OCI-LY1 (cell line): ENCODE measurements at regions not wholly inside any gene's neighbourhood (a gene's known extent, or its start where the extent isn't known, plus 50 kb on each side); places are given as distances from the start of the nearest gene placed in this dataset.

Experiments
- CTCF ChIP-seq: fragments of 200-600 bp; sonication (generic), shearing (Covaris generic); IDR thresholded peaks from 2 replicates; pipeline ENCODE4 v1.5.1; 2017; ENCODE audit warnings: mild to moderate bottlenecking, antibody characterized with exemption, low read length, moderate library complexity, mixed read lengths
- EZH2 ChIP-seq: fragments of 200-600 bp; sonication (generic), shearing (Covaris generic); IDR thresholded peaks from 2 replicates; pipeline ENCODE4 v1.8.0; 2017; ENCODE audit warnings: borderline replicate concordance, mixed run types, mild to moderate bottlenecking, antibody characterized with exemption, low read length, moderate library complexity, mixed read lengths

GRCh38 chr20:24357177-24357576 lies 112.3 kb upstream of the SYNDIG1 start:
- no peak for TF ChIP-seq CTCF
- no peak for TF ChIP-seq EZH2
